ENCODE measurements at regions not wholly inside any gene's neighbourhood (a gene's known extent, or its start where the extent isn't known, plus 50 kb on each side); places are given as distances from the start of the nearest gene placed in this dataset.
A peak's percentile ranks its signal among the peaks of the same experiment; 100 is the strongest.

DNA sequence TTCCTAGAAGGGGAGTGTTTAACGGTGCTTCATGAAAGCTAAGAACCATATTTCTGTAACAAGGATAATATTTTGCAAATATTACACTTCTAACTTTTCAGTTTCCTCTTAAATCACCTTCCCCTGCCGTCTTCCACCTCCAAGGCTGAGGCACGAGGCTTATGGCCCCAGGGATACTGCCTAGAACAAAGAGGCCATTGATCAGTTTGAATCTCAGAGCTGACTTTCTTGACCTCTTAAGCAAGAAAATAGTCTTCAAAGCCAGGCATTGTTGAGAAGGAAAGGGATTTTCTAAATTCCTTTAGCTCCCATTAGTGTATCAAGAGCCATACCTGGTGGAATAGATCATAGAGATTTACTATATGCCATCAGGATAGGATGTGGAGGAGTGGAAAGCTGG is 566.2 kb downstream of the BNC2 start:
- Mint-ChIP-seq H3K4me3 (ENCODE audit: low read depth) (no peak overlapping the region), H3K36me3 (ENCODE audit: insufficient read depth) (no peaks in the 10 kb centered on the region), H3K27ac (peak overlapping the region; percentile 33), H3K4me1 (ENCODE audit: low read depth) (peaks cover 32% of the 10 kb centered on the region), H3K9me3 (ENCODE audit: low read depth) (peaks cover 6% of the 10 kb centered on the region), H3K27me3 (peaks cover 9% of the 10 kb centered on the region)
- no peak for DNase-seq (ENCODE audit: low spot score, unreplicated experiment)
- TF ChIP-seq, protein P1, sequence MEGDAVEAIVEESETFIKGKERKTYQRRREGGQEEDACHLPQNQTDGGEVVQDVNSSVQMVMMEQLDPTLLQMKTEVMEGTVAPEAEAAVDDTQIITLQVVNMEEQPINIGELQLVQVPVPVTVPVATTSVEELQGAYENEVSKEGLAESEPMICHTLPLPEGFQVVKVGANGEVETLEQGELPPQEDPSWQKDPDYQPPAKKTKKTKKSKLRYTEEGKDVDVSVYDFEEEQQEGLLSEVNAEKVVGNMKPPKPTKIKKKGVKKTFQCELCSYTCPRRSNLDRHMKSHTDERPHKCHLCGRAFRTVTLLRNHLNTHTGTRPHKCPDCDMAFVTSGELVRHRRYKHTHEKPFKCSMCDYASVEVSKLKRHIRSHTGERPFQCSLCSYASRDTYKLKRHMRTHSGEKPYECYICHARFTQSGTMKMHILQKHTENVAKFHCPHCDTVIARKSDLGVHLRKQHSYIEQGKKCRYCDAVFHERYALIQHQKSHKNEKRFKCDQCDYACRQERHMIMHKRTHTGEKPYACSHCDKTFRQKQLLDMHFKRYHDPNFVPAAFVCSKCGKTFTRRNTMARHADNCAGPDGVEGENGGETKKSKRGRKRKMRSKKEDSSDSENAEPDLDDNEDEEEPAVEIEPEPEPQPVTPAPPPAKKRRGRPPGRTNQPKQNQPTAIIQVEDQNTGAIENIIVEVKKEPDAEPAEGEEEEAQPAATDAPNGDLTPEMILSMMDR (IDR thresholded peaks at IDR 0.05; ENCODE audit: unreplicated experiment), result no peak

DNA sequence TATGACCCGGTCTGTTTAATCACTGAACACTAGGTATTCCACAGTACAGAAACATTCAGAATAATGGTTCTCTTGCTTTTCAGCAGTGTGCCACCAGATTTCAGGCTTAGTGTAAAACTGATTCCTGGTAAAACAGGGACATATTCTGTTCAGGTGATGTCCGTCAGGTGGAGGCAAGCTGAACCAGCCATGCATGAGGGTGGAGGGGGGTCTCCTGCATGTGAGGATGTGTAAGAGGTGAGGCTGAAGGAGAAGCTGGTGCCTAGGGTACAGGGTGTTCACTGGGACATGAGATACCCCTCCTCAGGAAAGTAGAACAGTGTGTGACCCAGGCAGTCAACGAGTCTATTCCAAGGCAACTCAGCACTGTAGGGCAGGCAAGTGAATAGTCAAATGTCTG is 563.9 kb downstream of the BNC2 start:
- Mint-ChIP-seq H3K27ac (no peak overlapping the region), H3K9me3 (ENCODE audit: low read depth) (peaks cover 3% of the 10 kb centered on the region), H3K36me3 (ENCODE audit: insufficient read depth) (no peaks in the 10 kb centered on the region), H3K4me1 (ENCODE audit: low read depth) (peaks cover 35% of the 10 kb centered on the region), H3K4me3 (ENCODE audit: low read depth) (no peak overlapping the region), H3K27me3 (peaks cover 9% of the 10 kb centered on the region)
- no peak for DNase-seq (ENCODE audit: low spot score, unreplicated experiment)
- TF ChIP-seq, protein P1 (IDR thresholded peaks at IDR 0.05; ENCODE audit: unreplicated experiment), result no peak

DNA sequence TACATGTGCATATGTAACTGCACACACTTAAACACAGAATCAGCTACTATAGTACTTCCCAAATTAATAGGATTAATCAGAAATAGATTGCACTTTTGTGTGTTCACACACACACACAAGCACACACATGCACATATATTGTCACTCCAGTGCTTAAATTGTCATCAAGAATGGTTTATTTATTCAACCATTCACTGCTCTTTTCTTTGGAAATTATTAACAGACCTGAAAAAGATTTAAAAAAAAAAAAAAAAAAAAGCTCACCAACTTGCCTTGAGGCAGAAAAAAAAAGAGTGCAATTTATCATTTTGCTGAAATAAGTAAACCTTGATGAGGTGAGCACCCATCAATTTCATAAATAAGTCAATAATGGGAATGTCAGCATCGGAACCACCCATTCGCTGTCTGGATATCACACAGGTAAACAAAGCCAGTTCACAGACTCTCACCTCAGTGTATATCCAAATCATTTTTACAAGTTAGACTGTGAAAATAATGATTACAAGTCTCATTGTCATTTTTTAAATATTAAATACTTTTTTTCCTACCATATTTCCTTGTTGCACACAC is 562.8 kb downstream of the BNC2 start:
- Mint-ChIP-seq H3K4me3 (ENCODE audit: low read depth) (no peak overlapping the region), H3K27ac (no peak overlapping the region), H3K4me1 (ENCODE audit: low read depth) (peaks cover 39% of the 10 kb centered on the region), H3K27me3 (peaks cover 4% of the 10 kb centered on the region), H3K36me3 (ENCODE audit: insufficient read depth) (no peaks in the 10 kb centered on the region), H3K9me3 (ENCODE audit: low read depth) (no peaks in the 10 kb centered on the region)
- DNase-seq (ENCODE audit: low spot score, unreplicated experiment), result no peak
- TF ChIP-seq, protein P1 (IDR thresholded peaks at IDR 0.05; ENCODE audit: unreplicated experiment), result no peak

DNA sequence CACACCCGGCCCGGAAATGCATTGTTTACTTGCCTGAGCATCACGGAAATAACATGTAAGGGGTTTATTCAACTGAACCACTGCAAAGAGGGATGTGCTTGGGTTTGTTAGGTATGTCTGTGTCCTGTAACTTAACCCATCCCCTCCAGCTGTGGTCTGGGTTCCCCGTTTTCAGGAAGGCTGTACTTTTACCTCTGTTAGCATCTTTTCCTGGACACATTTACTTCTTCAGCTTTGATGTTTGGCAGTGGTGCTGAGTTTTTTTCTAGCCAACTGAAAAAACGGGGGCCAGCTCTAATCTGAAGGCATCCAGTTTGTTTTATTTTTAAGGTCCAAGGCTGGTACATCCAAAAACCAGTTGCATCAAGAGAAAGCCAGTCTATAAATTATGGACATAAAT is 561.8 kb downstream of the BNC2 start:
- no peak for DNase-seq (ENCODE audit: low spot score, unreplicated experiment)
- Mint-ChIP-seq H3K27me3 (peaks cover 4% of the 10 kb centered on the region), H3K27ac (no peak overlapping the region), H3K9me3 (ENCODE audit: low read depth) (no peaks in the 10 kb centered on the region), H3K4me1 (ENCODE audit: low read depth) (peaks cover 39% of the 10 kb centered on the region), H3K4me3 (ENCODE audit: low read depth) (no peak overlapping the region), H3K36me3 (ENCODE audit: insufficient read depth) (no peaks in the 10 kb centered on the region)
- TF ChIP-seq, protein P1 (IDR thresholded peaks at IDR 0.05; ENCODE audit: unreplicated experiment), result no peak

DNA sequence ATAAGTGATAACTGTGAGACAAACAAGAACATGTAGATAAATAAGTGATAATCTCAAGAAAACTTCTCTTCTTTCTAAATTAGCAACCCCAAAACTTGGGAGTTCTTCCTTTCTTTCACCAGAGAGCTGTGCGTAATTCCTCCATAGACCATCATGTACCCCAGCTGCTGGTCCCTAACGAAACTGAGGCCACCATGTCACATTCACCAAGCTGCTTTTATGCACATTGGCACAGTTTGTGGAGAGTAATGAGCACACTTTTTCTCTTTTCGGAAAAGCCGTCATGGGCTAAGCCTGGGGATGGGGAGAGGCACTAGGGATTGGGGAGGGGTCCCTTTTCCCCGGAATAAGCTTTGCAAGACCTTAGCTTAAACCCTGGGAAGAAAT is 561.4 kb downstream of the BNC2 start:
- peaks cover 4% of the 10 kb centered on the region for H3K27me3 Mint-ChIP-seq
- no peak overlapping the region for H3K4me3 Mint-ChIP-seq (ENCODE audit: low read depth)
- no peaks in the 10 kb centered on the region for H3K9me3 Mint-ChIP-seq (ENCODE audit: low read depth)
- no peaks in the 10 kb centered on the region for H3K36me3 Mint-ChIP-seq (ENCODE audit: insufficient read depth)
- DNase-seq (ENCODE audit: low spot score, unreplicated experiment), result no peak
- no peak overlapping the region for H3K27ac Mint-ChIP-seq
- TF ChIP-seq, protein P1 (IDR thresholded peaks at IDR 0.05; ENCODE audit: unreplicated experiment), result no peak
- H3K4me1 Mint-ChIP-seq (ENCODE audit: low read depth), result peaks cover 35% of the 10 kb centered on the region
